Liver (tissue), 8 donors: ENCODE measurements at regions not wholly inside any gene's neighbourhood (a gene's known extent, or its start where the extent isn't known, plus 50 kb on each side); places are given as distances from the start of the nearest gene placed in this dataset.
"Not testable (repeated sequence)": the region's sequence is repeated elsewhere in the genome, so short reads cannot be mapped to it uniquely, and the experiment has no call there.

ENCODE experiments used
- DNase-seq: peaks from one replicate; pipeline ENCODE4 v3.0.0-alpha.2; 2017; ENCODE audit warnings: low spot score
- H3K27ac ChIP-seq, 2 donors: one replicate each; pipeline ENCODE4 v1.7.0; 2013; ENCODE audit warnings: inconsistent platforms in 2 of 2, low read length in 2 of 2, control low read depth in 1 of 2, low read depth in 1 of 2, mild to moderate bottlenecking in 1 of 2
- H3K27me3 ChIP-seq, 4 donors: one replicate each; pipeline versions ENCODE4 v1.6.1 to v1.7.0; 2013; ENCODE audit warnings: low read length in 3 of 4, inconsistent platforms in 1 of 4, mild to moderate bottlenecking in 1 of 4, moderate library complexity in 1 of 4; ENCODE audit not compliant: control insufficient read depth in 4 of 4, insufficient read depth in 4 of 4
- H3K36me3 ChIP-seq, 4 donors: one replicate each; pipeline versions ENCODE4 v1.6.1 to v1.7.0; 2013; ENCODE audit warnings: low read length in 3 of 4, mild to moderate bottlenecking in 3 of 4, low read depth in 1 of 4, moderate library complexity in 1 of 4; ENCODE audit not compliant: control insufficient read depth in 4 of 4, insufficient read depth in 3 of 4
- H3K4me1 ChIP-seq, 4 donors: one replicate each; pipeline versions ENCODE4 v1.6.1 to v1.7.0; 2013; ENCODE audit warnings: low read length in 3 of 4, mild to moderate bottlenecking in 3 of 4, moderate library complexity in 1 of 4; ENCODE audit not compliant: control insufficient read depth in 4 of 4, insufficient read depth in 4 of 4
- H3K4me3 ChIP-seq, 3 donors: one replicate each; pipeline versions ENCODE4 v1.6.1 to v1.7.0; 2013; ENCODE audit warnings: low read length in 3 of 3, control low read depth in 1 of 3, low read depth in 1 of 3, mild to moderate bottlenecking in 1 of 3
- H3K9ac ChIP-seq, 2 donors: one replicate each; pipeline ENCODE4 v1.7.0; 2013; ENCODE audit warnings: low read length in 2 of 2, mild to moderate bottlenecking in 2 of 2, moderate library complexity in 2 of 2, control low read depth in 1 of 2, low read depth in 1 of 2
- H3K9me3 ChIP-seq, 4 donors: one replicate each; pipeline versions ENCODE4 v1.6.1 to v1.7.0; 2013; ENCODE audit warnings: low read length in 3 of 4; ENCODE audit not compliant: control insufficient read depth in 4 of 4
- ATF3 ChIP-seq: IDR thresholded peaks from 2 replicates; pipeline ENCODE4 v1.6.1; 2016; ENCODE audit warnings: antibody characterized with exemption
- CTCF ChIP-seq: fragments of 150-350 bp; IDR thresholded peaks from 2 replicates; pipeline ENCODE4 v1.5.1; 2017; ENCODE audit warnings: improper control_type of control experiment, low read depth, low read length; ENCODE audit not compliant: missing input control
- EGR1 ChIP-seq, 2 donors: IDR thresholded peaks; 2 replicates each; pipeline ENCODE4 v1.6.1; 2016 to 2018; ENCODE audit warnings: antibody characterized with exemption in 2 of 2, low read depth in 2 of 2
- FOXA1 ChIP-seq: IDR thresholded peaks from 2 replicates; pipeline ENCODE4 v1.6.1; 2016; ENCODE audit warnings: antibody characterized with exemption
- GABPA ChIP-seq, 2 donors: IDR thresholded peaks in 1 of 2; conservative IDR thresholded peaks in 1 of 2; 2 replicates each; pipeline ENCODE4 v1.6.1; 2016; ENCODE audit warnings: antibody characterized with exemption in 2 of 2, mild to moderate bottlenecking in 1 of 2, moderate library complexity in 1 of 2
- HNF4A ChIP-seq, 2 donors: conservative IDR thresholded peaks; 2 replicates each; pipeline ENCODE4 v1.6.1; 2016; ENCODE audit warnings: antibody characterized with exemption in 2 of 2, mild to moderate bottlenecking in 2 of 2
- HNF4G ChIP-seq: IDR thresholded peaks from 2 replicates; pipeline ENCODE4 v1.6.1; 2016; ENCODE audit warnings: antibody characterized with exemption
- MAX ChIP-seq: IDR thresholded peaks from 2 replicates; pipeline ENCODE4 v1.6.1; 2016; ENCODE audit warnings: antibody characterized with exemption
- NR2F2 ChIP-seq: IDR thresholded peaks from 2 replicates; pipeline ENCODE4 v1.6.1; 2016; ENCODE audit warnings: antibody characterized with exemption
- RAD21 ChIP-seq, 2 donors: IDR thresholded peaks; 2 replicates each; pipeline ENCODE4 v1.6.1; 2016; ENCODE audit warnings: antibody characterized with exemption in 2 of 2, mild to moderate bottlenecking in 2 of 2
- REST ChIP-seq: IDR thresholded peaks from 2 replicates; pipeline ENCODE4 v1.6.1; 2016; ENCODE audit warnings: antibody characterized with exemption, mild to moderate bottlenecking
- RXRA ChIP-seq, 2 donors: IDR thresholded peaks; 2 replicates each; pipeline ENCODE4 v1.6.1; 2017 to 2018; ENCODE audit warnings: antibody characterized with exemption in 2 of 2, mild to moderate bottlenecking in 1 of 2
- SP1 ChIP-seq: IDR thresholded peaks from 2 replicates; pipeline ENCODE4 v1.6.1; 2018; ENCODE audit warnings: antibody characterized with exemption, mild to moderate bottlenecking
- YY1 ChIP-seq: IDR thresholded peaks from 2 replicates; pipeline ENCODE4 v1.6.1; 2016; ENCODE audit warnings: antibody characterized with exemption, mild to moderate bottlenecking
- WGBS: extraction: QIAGEN DNeasy Blood & Tissue Kit; methylation state at CpG from one replicate; pipeline ENCODE4 v1.1.7; 2013; 5-methylcytosine and 5-hydroxymethylcytosine counted together
- donor health status: healthy.
- donor health status: healthy.
- donor health status: healthy.
- donor health status: healthy.
- donor health status: healthy.

- no peak for TF ChIP-seq RXRA (IDR thresholded peaks at IDR 0.05)
These were observed 103.1 kb upstream of the FAM47B start (continued) for GRCh38 chrX:34839451-34839850.

DNA sequence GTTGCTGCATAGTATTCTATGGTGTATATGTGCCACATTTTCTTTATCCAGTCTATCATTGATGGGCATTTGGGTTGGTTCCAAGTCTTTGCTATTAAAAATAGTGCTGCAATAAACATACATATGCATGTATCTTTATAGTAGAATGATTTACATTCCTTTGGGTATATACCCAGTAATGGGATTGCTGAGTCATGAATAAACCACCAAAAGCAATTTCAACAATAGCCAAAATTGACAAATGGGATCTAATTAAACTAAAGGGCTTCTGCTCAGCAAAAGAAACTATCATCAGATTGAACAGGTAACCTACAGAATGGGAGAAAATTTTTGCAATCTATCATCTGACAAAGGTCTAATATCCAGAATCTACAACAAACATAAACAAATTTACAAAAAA is 101.4 kb upstream of the FAM47B start:
- H3K4me1 ChIP-seq, H3K27ac ChIP-seq, H3K4me3 ChIP-seq, H3K9ac ChIP-seq, DNase-seq, H3K27me3 ChIP-seq, H3K36me3 ChIP-seq, H3K9me3 ChIP-seq: not testable (repeated sequence)

DNA sequence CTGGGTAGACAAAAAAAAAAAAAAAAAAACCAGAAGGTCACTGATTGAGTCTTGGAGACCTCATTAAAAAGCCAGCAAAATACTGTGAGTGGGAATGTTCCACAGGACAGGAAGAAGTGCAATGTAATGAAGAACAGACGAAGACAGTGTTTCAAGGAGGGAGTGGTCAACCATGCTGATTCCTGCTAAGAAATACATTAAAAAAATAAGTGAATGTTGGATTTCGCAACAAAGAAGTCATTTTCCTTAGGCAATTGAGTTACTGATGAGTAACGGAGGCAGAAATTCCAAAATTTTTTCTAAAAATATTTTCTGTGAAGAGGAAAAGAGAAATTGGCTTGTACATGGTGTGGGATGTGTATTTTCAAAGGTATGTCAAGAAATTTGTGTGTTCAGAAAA is 94.3 kb upstream of the FAM47B start:
- Histone ChIP-seq H3K4me3 (no peak overlapping the region), H3K4me1 (no peaks in the 10 kb centered on the region), H3K36me3 (no peaks in the 10 kb centered on the region), H3K9ac (no peak overlapping the region), H3K9me3 (no peaks in the 10 kb centered on the region), H3K27me3 (no peaks in the 10 kb centered on the region), H3K27ac (no peak overlapping the region)
- TF ChIP-seq EGR1 (IDR thresholded peaks at IDR 0.05; ENCODE audit: low read depth in 2 of 2), result no peak
- TF ChIP-seq RAD21 (IDR thresholded peaks at IDR 0.05), result no peak
- no peak for DNase-seq
- 77% methylated on average over 3 of the region's 3 CpGs for WGBS

DNA sequence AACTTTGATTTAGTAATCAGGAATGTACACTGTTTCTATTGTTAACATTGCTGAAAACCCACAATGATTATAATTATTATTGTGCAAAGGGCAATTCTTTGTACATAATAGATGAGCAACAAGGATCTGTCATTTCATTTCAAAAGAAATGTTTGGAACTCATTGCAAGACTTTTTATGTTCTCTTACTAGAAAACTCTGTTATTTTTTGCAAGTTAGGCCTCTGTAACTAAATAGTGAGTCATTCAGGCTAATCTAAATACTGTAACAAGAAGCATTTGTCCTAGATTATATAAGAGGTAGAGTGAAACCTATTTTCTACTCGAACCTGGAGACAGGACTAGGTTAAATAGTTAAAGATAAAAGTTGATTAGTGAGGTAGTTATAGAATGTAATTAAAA is 93.2 kb upstream of the FAM47B start:
- Histone ChIP-seq H3K27ac (no peak overlapping the region), H3K9me3 (no peaks in the 10 kb centered on the region), H3K27me3 (no peaks in the 10 kb centered on the region), H3K4me1 (no peaks in the 10 kb centered on the region), H3K9ac (no peak overlapping the region), H3K4me3 (no peak overlapping the region), H3K36me3 (no peaks in the 10 kb centered on the region)
- TF ChIP-seq ATF3 (no peak), CTCF (no peak), HNF4G (no peak), REST (no peak), GABPA (IDR thresholded peaks at IDR 0.05 in 1 of 2, conservative IDR thresholded peaks at IDR 0.05 in 1 of 2) (no peak), RXRA (IDR thresholded peaks at IDR 0.05) (no peak), NR2F2 (no peak), HNF4A (conservative IDR thresholded peaks at IDR 0.05) (no peak), FOXA1 (no peak), RAD21 (IDR thresholded peaks at IDR 0.05) (no peak), SP1 (no peak), YY1 (no peak), MAX (no peak)
- no peak for DNase-seq
- 58% methylated on average over 1 of the region's 1 CpG for WGBS
